Caco-2 (cell line): ENCODE measurements at regions not wholly inside any gene's neighbourhood (a gene's known extent, or its start where the extent isn't known, plus 50 kb on each side); places are given as distances from the start of the nearest gene placed in this dataset.

Source experiments
- BruUV-seq: library from RNA; stranded (reverse); fragments of 400-500 nt; replicated peaks from 2 replicates; lab custom pipeline; 2021; lab: Mats Ljungman, UMichigan
- CTCF ChIA-PET: fragments of 300-600 bp; sonication (Branson Sonifier 250); formaldehyde crosslinking; loops from one replicate; lab custom pipeline; 2022; ENCODE audit warnings: antibody characterized with exemption; lab: Charles Lee
- POLR2A ChIA-PET: fragments of 300-600 bp; sonication (Branson Sonifier 250); formaldehyde crosslinking; loops from one replicate; lab custom pipeline; 2022; ENCODE audit warnings: antibody characterized with exemption; lab: Charles Lee
- DNase-seq, 2 experiments: peaks; one replicate each; pipeline versions ENCODE4 v3.0.0 to v3.0.0-alpha.2; 2020 to 2022
- H3K27me3 ChIP-seq: replicated peaks from 2 replicates; pipeline ENCODE4 v1.6.0; 2011; ENCODE audit warnings: low read length; ENCODE audit not compliant: control insufficient read depth, insufficient read depth
- H3K36me3 ChIP-seq: 2 replicates; pipeline ENCODE4 v1.5.1; 2011; ENCODE audit warnings: low read length; ENCODE audit not compliant: control insufficient read depth, insufficient read depth
- H3K4me1 ChIP-seq: fragments of 250-450 bp; sonication (Bioruptor Pico); 2 replicates; pipeline ENCODE4 v1.5.1; 2020; ENCODE audit warnings: mild to moderate bottlenecking
- H3K4me3 ChIP-seq: 2 replicates; pipeline ENCODE4 v1.5.1; 2011; ENCODE audit warnings: low read depth, mild to moderate bottlenecking, control low read depth, low read length
- H3K9me3 ChIP-seq: fragments of 250-450 bp; sonication (Bioruptor Pico); 2 replicates; pipeline ENCODE4 v1.5.1; 2020; ENCODE audit warnings: mild to moderate bottlenecking, moderate library complexity
- H3K27ac Mint-ChIP-seq: one replicate; pipeline ENCODE4 v1.8.0; 2022; ENCODE audit warnings: mixed read lengths; ENCODE audit not compliant: unreplicated experiment
- H3K27me3 Mint-ChIP-seq: one replicate; pipeline ENCODE4 v1.8.0; 2022; ENCODE audit warnings: mixed read lengths; ENCODE audit not compliant: insufficient read depth, unreplicated experiment
- H3K36me3 Mint-ChIP-seq: one replicate; pipeline ENCODE4 v1.8.0; 2022; ENCODE audit warnings: mild to moderate bottlenecking, mixed read lengths; ENCODE audit not compliant: insufficient read depth, unreplicated experiment
- H3K4me1 Mint-ChIP-seq: one replicate; pipeline ENCODE4 v1.8.0; 2022; ENCODE audit warnings: low read depth, mixed read lengths; ENCODE audit not compliant: unreplicated experiment
- H3K4me3 Mint-ChIP-seq: one replicate; pipeline ENCODE4 v1.8.0; 2022; ENCODE audit warnings: mild to moderate bottlenecking, moderate library complexity, mixed read lengths; ENCODE audit not compliant: unreplicated experiment
- H3K9me3 Mint-ChIP-seq: one replicate; pipeline ENCODE4 v1.8.0; 2022; ENCODE audit warnings: mixed read lengths; ENCODE audit not compliant: unreplicated experiment
- intact Hi-C: fragments of 100-400 bp; cut with micrococcal nuclease; formaldehyde crosslinking; loops from one replicate; pipeline ENCODE4 v1.10.0; 2022; ENCODE audit not compliant: unreplicated experiment
- TF ChIP-seq, protein P1 (sequence below), 2 experiments: fragments of 200-600 bp in 1 of 2; IDR thresholded peaks; 1 replicate in 1 of 2; 2 replicates in 1 of 2; pipeline versions ENCODE4 v1.5.1 to v1.8.0; 2011 to 2022; ENCODE audit warnings: antibody characterized with exemption in 1 of 2, control low read depth in 1 of 2, inconsistent platforms in 1 of 2, low read depth in 1 of 2, low read length in 1 of 2, mild to moderate bottlenecking in 1 of 2, moderate library complexity in 1 of 2; ENCODE audit not compliant: insufficient read depth in 1 of 2, severe bottlenecking in 1 of 2, unreplicated experiment in 1 of 2

DNA sequence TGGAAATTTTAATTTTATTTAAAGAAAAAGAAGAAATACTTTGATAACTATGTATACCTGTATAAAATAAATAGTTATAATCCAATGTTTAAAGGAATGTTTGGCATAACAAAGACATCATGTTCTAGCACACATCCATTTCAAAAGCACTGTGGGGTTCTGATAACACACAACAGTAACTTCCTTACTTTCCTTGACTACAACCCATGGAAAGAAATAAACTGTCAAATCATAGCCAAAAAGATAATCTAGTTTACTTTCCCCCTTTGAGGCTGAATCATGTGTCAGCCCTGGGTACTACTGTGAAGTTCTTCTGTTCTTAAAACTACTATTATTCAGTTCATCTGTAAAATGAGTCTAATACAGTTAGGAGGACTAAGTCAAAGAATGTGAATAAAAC, 61.4 kb upstream of the PKIB start:
- H3K9me3 Mint-ChIP-seq: no peaks in the 10 kb centered on the region
- no peak overlapping the region for H3K27ac Mint-ChIP-seq
- no peak for DNase-seq
- Histone ChIP-seq H3K9me3 (no peaks in the 10 kb centered on the region), H3K27me3 (no peaks in the 10 kb centered on the region), H3K36me3 (no peaks in the 10 kb centered on the region), H3K4me1 (no peaks in the 10 kb centered on the region), H3K4me3 (no peak overlapping the region)
- no peaks in the 10 kb centered on the region for H3K4me1 Mint-ChIP-seq
- ChIA-PET POLR2A (no interaction called here), CTCF (no interaction called here)
- no peaks in the 10 kb centered on the region for H3K36me3 Mint-ChIP-seq
- BruUV-seq: no TSS peak
- no peak overlapping the region for H3K4me3 Mint-ChIP-seq
- TF ChIP-seq, protein P1, sequence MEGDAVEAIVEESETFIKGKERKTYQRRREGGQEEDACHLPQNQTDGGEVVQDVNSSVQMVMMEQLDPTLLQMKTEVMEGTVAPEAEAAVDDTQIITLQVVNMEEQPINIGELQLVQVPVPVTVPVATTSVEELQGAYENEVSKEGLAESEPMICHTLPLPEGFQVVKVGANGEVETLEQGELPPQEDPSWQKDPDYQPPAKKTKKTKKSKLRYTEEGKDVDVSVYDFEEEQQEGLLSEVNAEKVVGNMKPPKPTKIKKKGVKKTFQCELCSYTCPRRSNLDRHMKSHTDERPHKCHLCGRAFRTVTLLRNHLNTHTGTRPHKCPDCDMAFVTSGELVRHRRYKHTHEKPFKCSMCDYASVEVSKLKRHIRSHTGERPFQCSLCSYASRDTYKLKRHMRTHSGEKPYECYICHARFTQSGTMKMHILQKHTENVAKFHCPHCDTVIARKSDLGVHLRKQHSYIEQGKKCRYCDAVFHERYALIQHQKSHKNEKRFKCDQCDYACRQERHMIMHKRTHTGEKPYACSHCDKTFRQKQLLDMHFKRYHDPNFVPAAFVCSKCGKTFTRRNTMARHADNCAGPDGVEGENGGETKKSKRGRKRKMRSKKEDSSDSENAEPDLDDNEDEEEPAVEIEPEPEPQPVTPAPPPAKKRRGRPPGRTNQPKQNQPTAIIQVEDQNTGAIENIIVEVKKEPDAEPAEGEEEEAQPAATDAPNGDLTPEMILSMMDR (IDR thresholded peaks at IDR 0.05; ENCODE audit: insufficient read depth in 1 of 2, low read depth in 1 of 2, low read length in 1 of 2, severe bottlenecking in 1 of 2, unreplicated experiment in 1 of 2): no peak
- intact Hi-C loops: no loop called here
- peaks cover 4% of the 10 kb centered on the region for H3K27me3 Mint-ChIP-seq

DNA sequence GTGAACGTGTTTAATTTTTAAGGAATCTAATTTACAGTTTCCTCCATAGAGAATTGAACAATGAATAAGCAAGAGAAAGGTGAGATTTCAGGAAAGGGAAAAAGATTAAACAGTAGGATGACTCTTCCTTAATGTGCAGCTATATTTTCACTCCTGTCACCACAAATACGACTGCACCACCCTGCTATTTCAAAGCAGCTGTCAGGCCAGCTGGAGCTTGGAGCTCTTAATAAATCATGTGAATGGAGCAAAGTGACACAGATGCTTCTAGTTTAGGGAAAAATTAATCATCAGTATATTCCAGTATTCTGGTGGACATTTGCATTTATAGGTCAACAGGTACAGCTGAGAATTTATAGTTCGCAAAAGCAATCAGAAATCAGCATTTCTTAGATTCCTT, 56.5 kb upstream of the PKIB start:
- Mint-ChIP-seq H3K27me3 (peaks cover 4% of the 10 kb centered on the region), H3K9me3 (no peaks in the 10 kb centered on the region), H3K4me3 (no peak overlapping the region), H3K27ac (no peak overlapping the region), H3K4me1 (no peaks in the 10 kb centered on the region), H3K36me3 (no peaks in the 10 kb centered on the region)
- ChIA-PET POLR2A (no interaction called here), CTCF (no interaction called here)
- H3K27me3 ChIP-seq: no peaks in the 10 kb centered on the region
- no peak for DNase-seq
- TF ChIP-seq, protein P1 (IDR thresholded peaks at IDR 0.05; ENCODE audit: insufficient read depth in 1 of 2, low read depth in 1 of 2, low read length in 1 of 2, severe bottlenecking in 1 of 2, unreplicated experiment in 1 of 2): no peak
- H3K4me1 ChIP-seq: no peaks in the 10 kb centered on the region
- H3K4me3 ChIP-seq: no peak overlapping the region
- intact Hi-C loops: no loop called here
- BruUV-seq: no TSS peak
- no peaks in the 10 kb centered on the region for H3K36me3 ChIP-seq
- no peaks in the 10 kb centered on the region for H3K9me3 ChIP-seq

DNA sequence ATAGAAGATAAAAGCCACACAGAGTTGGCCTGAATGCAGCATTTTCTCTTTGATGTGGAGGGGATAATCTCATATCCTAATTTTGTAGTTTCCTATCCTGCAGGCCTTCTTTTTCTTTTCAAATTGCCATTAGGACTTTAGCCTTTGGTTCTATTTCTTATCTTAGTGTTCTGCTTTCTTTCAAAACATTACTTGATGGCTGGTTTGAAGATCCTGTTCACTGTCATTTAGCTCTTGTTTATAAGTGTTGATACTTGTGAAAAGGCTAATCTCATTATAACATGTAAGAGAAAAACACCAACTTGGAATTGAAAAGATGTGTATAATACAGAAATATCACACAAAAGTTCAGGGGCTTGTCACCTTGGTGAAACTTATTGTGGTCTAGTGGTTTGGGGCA, 54.6 kb upstream of the PKIB start:
- no peaks in the 10 kb centered on the region for H3K4me1 Mint-ChIP-seq
- intact Hi-C loops: no loop called here
- BruUV-seq: no TSS peak
- no peaks in the 10 kb centered on the region for H3K9me3 Mint-ChIP-seq
- Histone ChIP-seq H3K36me3 (no peaks in the 10 kb centered on the region), H3K4me1 (no peaks in the 10 kb centered on the region), H3K4me3 (no peak overlapping the region), H3K27me3 (no peaks in the 10 kb centered on the region), H3K9me3 (no peaks in the 10 kb centered on the region)
- H3K27me3 Mint-ChIP-seq: peaks cover 4% of the 10 kb centered on the region
- CTCF ChIA-PET: no interaction called here
- no peak overlapping the region for H3K4me3 Mint-ChIP-seq
- H3K36me3 Mint-ChIP-seq: no peaks in the 10 kb centered on the region
- POLR2A ChIA-PET: no interaction called here
- no peak for DNase-seq
- no peak overlapping the region for H3K27ac Mint-ChIP-seq
- TF ChIP-seq, protein P1 (IDR thresholded peaks at IDR 0.05; ENCODE audit: insufficient read depth in 1 of 2, low read depth in 1 of 2, low read length in 1 of 2, severe bottlenecking in 1 of 2, unreplicated experiment in 1 of 2): no peak
